GM12874 (cell line): ENCODE measurements at regions not wholly inside any gene's neighbourhood (a gene's known extent, or its start where the extent isn't known, plus 50 kb on each side); places are given as distances from the start of the nearest gene placed in this dataset.

Experiments used
- TF ChIP-seq, protein P1 (sequence below): IDR thresholded peaks from 2 replicates; pipeline ENCODE4 v1.5.1; 2011; ENCODE audit warnings: low read depth, mild to moderate bottlenecking, control low read depth, low read length, moderate library complexity; ENCODE audit not compliant: insufficient read depth

DNA sequence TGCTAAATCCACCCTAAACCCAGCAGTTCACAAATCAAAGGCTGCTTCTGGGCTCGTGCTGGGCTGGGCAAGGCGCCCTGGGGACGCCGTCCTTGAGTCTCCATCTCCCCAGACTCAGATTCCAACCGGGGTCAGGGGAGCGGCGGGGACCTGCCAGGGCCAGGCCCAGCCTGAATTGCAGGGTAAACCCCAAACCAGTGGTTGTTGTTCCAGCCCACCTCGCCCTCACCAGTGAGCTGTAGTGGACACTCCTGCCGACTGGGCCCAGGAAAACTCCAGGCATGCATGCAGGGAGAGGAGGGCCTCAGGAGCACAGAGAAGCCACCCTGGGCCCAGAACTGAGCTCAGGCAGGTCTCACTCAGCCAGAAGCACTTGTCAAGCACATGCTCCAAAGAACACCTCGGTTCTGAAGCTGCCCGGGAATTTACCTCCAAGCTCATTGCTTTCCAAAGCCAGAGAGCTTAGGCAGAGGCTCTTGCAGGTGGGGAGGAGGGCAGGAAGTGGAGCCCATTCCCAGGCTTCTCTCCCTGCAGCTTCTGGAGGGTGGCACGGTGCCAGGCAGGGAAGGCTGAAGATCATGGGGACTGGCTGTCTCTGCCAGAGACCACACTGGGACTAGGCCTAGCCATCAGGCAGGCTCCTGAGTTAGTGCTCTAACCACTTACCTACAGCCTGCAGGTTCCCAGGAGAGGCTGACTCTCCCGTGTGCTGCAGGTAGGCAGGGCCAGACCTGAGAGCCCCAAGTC, 437.0 kb downstream of the MATN1 start:
- TF ChIP-seq, protein P1, sequence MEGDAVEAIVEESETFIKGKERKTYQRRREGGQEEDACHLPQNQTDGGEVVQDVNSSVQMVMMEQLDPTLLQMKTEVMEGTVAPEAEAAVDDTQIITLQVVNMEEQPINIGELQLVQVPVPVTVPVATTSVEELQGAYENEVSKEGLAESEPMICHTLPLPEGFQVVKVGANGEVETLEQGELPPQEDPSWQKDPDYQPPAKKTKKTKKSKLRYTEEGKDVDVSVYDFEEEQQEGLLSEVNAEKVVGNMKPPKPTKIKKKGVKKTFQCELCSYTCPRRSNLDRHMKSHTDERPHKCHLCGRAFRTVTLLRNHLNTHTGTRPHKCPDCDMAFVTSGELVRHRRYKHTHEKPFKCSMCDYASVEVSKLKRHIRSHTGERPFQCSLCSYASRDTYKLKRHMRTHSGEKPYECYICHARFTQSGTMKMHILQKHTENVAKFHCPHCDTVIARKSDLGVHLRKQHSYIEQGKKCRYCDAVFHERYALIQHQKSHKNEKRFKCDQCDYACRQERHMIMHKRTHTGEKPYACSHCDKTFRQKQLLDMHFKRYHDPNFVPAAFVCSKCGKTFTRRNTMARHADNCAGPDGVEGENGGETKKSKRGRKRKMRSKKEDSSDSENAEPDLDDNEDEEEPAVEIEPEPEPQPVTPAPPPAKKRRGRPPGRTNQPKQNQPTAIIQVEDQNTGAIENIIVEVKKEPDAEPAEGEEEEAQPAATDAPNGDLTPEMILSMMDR: no peak

DNA sequence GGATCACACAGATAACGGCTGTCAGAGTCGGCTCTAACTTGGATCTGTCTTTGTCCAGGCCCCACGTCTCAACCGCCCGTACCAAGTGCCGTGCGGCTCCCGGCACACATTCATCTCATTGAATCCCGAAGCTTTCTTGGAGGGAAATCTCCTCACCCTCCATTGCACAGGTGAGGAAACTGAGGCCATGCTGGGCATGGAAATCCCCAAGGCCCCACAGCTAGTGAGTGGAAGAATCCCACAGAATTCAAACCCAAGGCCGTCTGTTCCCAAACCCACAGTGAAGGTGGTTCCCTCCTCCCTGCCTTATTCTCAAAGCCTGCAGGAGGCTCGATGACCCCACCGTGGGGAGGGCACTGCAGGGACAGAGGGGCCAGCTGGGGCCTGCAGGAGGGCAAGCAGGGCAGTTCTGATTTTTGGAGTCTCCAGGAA, 437.9 kb downstream of the MATN1 start:
- TF ChIP-seq, protein P1: no peak

DNA sequence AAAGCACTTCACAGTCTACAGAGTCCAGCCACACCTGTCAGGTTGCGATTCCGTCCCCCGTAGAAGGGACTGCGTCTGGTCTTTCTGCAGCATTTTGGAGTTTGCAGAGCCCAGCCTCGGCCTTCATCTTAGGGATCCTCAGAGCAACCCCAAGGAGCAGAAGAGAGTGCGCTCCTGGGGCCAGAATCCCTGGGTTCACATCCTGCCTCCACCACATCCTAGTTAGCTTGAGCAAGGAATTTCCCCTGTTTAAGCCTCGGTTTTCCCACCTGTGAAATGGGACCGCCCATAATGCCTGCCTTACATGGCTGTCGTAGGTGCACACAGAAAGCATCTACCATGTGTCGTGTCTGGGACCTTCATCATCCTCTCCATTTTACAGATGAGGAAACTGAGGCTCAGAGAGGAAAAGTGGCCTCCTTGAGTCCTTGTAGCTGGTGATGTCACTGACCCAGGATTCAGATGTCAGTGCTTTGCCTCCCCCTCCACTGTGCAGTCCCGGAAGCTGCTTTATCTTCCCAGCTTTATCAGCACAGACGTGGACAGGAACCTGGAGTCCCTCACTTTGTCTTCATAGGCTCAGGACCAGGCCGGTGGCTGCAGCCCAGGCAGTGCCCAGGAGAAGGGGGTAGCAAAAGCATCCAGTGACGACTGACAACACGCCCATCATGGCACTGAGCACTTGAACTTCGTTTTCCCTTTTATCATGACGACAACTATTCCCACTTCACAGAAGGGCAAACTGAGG, 438.5 kb downstream of the MATN1 start:
- TF ChIP-seq, protein P1: no peak

DNA sequence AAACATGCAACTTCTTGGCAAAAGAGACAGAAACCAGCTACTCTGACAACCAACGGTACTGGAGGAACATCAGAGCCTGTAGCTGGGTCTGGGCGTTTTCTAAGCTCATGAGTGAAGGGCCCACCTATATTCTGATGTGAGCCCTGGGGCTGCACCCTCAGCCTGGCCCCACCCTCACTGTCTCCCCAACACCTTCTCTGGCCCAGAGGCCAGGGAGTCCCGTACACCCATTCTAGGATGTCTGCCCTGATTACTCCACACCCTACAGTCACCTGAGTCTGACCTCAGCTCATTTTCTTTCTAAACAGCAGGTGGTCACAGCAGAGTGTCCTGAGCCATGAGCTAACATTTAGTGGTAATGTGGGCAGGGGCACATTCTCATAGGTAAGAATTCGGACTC, 439.2 kb downstream of the MATN1 start:
- TF ChIP-seq, protein P1: no peak

DNA sequence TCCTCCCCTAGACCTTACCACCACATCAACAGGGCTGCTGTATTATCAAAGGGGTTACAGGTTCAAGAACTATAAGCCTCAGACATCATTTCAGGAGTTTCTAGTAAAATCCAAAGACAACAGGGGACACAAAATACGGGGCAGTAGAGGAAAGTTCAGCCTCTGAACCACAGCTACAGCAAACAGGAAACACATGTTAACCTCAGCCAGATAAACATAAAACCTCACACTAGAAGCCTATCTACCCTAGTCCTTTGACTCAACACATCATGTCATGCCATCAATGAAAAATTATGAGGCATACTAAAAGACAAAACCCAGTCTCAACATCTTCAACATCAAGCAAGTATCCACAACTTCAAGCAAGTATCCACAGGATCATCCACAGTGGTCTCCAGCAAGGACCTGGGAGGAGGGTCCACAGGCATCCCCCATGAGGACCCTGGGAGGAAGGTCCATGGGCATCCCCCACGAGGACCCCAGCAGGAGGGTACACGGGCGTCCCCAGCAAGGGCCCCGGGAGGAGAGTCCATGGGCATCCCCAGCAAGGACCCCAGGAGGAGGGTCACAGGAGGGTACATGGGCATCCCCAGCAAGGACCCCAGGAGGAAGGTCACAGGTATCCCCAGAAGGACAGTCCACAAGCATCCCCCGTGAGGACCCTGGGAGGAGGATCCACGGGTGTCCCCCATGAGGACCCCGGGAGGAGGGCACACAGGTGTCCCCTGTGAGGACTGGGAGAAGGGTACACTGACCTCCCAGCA, 440.0 kb downstream of the MATN1 start:
- TF ChIP-seq, protein P1: no peak

DNA sequence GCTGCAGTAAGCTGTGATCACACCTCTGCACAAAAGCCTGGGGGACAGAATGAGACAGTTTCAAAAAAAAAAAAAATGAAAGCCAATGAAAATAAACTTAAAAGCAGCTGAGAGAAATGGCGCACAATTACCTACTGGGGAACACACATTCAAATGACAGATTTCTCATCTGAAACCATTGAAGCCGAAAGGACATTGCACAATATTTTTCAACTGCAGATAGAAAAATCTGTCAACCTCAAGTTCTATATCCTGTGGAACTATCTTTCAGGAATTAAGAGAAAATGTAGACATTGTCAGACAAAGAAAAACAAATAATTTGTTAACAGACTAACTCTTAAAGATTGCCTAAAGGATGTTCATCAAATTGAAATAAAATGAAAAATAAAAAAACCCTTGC, 442.8 kb downstream of the MATN1 start:
- TF ChIP-seq, protein P1: no peak

DNA sequence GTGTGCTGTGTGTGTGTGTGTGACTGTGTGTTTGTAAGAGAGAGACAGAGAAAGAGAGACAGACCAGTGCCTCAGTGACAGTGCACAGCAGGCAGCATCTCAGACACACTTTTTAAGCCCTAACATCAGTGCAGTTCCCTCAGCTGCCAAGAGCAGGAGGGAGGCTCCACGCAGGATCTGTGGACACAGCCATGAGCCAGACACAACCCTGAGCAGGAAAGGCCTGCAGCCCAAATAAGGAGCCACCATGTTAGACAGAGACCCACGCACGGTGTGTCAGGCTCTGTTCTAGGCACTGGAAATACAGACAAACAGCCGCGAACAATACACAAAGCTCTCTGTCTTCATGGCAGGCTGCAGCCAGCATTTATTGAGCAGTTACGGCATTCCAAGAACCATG, 445.5 kb downstream of the MATN1 start:
- TF ChIP-seq, protein P1: no peak
